HG03457 (cell line): ENCODE measurements at regions not wholly inside any gene's neighbourhood (a gene's known extent, or its start where the extent isn't known, plus 50 kb on each side); places are given as distances from the start of the nearest gene placed in this dataset.

ENCODE experiments used
- ATAC-seq: cut with Tn5 transposase; IDR thresholded peaks from one replicate; pipeline ENCODE4 v1.9.1; 2021; ENCODE audit warnings: moderate number of reproducible peaks; ENCODE audit not compliant: unreplicated experiment

DNA sequence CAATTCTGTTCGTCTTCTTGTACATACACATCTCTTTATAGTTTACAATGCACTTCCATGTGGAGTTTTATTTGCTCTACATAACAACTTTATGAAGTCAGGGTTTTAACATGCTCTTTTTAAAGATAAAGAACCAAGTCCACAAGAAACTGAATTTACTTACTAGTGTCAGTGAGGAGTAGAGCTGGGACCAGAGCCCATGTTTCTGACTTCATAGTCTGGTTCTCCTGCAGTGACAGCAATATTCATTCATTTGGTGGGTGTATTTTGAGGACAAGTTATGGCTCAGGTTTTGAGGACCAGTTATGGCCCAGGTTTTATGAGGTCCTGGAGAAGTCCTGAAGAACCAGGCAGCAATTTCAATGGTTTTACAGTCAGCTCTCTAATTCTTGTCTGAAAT, 481.9 kb upstream of the TNC start:
- ATAC-seq = no peak

DNA sequence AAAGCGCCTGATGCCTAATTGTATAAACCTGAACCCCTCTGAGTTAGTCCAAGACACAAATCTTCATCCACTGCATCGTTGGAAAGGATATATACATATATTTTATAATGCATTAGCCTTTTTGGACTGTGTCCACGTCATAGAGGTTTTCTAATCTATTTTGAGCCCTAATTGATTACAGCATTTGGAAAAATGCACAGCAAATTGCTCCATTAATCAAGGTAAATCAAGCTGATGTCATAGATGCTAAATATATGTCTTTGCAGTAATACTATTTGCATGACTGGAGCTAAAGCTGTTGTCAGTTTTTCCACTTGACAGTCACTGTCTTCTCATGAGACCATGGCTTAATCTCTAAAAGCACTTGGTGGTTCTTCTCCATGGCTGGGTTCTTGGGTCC, 483.5 kb upstream of the TNC start:
- no peak for ATAC-seq

DNA sequence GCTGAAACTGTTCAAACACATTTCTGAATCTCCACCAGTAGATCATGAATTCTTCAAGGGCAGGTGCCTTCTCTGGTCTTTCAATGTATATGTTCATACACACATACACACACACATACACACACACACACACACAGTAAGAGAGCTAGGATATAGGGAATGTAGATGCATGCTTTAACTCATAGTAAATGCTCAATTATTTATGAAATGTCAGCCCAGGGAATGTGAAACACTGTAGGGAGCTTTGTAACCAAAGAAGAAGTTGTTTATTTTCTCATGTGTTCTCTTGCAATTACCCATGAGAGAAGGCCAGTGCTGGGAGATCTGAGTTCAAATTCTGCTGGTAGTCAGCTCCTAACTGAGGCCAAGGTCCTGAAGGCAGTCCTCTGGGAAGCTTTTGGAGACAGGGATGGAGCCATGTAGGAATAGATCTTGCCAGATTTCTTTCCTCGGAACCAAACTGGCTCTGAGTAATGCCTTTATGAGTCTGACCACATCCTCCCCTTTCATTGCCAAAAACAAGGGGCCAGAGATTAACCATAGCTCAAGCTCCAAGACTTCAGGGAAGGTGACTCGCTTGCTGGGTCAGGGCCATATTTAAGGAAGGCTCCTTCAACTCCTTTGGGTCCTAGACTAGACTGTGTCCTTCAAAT, 487.0 kb upstream of the TNC start:
- no peak for ATAC-seq

DNA sequence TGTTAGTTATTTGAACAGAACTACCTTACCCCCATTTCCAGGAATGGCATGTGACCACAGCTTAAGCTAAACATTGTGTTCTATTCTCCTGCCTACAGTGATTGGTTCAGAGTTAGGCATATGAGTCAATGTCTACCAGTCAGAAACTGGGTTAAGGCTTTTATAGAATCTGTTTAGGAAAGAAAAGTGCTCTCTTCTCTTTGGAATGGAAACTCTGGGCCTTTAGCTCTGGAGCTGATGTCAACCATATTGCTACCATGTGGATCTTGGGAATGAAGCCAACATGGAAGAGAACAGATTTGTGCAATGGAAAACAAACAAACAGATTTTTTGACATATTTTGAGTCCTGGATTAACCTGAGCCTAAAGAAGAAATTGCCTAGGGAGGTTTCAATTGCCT, 488.9 kb upstream of the TNC start:
- ATAC-seq = no peak

DNA sequence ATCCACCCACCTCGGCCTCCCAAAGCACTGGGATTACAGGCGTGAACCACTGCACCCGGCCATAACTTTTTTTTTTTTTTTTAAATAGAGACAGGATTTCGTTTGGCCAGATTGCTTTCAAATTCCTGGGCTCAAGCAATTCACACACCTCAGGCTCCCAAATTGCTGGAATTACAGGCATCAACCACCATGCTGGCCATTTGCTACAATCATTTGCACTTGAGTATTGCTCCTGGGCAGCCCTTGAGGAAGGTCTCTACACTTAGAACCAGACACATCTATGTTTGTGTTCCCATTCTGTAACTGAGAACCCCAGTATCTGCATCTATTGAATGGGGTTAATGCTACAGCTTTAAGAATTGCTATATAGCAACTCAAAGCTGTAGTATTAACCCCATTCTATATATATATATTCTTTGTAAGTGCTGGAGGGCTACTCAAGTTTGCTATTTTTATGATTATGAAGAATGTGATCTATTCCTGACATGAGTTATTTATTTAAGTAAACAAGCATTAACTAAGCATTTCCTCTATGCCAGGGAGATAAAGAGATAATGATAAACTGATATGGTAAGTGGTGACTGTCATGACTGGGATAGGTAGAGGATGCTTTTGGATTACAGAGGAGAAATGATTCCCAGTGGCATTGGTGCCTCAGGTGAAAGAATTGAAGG, 496.5 kb upstream of the TNC start:
- ATAC-seq = no peak

DNA sequence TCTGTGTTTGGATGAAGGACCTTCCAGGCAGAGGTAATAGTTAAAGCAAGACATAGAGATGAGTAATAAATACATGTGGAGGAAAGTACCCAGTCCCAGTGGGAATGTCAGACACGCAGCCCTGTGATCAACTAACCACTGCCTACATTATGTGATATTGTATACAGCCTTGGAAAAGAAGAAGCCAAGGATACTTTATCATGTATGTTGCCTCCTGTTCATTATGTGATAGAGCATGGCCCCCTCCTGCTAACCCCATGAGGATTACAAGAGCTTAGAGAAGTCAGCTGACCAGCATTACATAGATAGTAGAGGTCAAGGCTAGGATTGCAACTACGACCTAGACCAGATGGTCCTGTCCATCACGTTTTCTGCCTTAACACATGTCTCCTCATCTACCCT, 497.0 kb upstream of the TNC start:
- ATAC-seq = no peak

DNA sequence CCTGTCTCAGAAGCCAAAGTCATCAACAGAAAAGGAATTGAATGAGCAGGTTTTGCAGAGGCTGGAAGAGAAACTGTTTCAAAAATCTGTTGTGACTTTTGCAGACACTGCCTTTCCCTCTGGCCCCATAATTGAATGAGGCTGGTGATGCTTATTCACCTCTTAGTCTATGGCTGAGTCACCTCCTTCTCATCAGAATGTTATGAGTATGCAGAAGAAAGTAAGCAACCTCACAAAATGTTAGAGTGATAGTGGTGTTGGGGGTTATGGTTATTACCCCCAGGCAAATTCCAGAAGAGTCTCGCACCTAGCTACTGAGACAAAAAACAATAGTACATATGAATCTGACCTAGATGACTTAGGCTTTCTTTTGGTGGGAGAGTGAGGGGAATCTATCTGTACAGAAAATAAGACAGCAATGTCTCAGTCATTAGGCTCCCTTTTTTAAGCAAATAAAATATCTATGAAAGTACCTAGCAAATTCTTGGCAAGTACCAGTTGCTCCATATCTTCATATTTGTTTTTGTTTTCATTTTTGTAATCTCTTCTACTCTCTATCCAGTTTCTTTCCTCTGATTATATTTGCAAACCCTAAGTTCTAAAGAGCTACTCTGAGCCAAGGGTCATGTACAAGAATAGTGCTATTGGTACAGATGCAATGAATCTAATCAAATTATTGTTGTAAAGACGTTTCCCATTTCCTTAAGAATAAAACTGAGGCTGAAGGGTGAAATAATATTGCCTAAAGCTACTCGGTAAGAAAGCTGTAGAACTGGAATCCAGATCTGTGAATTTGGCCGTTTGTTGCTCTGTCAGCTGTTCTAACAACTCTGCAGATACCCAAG, 498.1 kb upstream of the TNC start:
- ATAC-seq = no peak

DNA sequence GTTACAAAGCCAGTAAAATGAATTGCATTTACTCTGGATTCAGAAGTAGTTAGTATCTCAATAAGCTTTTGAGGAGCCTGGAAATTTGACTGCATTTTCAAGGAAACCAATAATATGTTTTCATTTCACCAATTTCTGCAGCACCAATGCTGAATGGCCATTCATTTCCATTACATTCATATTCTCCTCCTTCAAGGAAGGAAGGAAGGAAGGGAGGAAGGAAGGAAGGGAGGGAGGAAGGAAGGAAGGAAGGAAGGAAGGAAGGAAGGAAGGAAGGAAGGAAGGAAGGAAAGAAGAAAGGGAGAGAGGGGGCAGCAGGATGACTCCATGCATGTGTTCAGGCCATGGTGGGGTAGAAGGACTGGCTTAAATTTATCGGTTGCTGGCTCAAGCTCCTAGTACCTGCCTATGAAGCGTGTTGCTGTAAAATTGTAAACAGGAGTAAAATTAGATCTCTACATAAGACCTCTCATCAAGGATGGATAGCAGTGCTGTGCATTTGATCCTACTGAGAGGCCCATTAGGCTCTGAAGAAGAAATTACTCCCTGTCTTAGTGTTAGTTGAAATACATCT, 498.8 kb upstream of the TNC start:
- ATAC-seq = no peak

DNA sequence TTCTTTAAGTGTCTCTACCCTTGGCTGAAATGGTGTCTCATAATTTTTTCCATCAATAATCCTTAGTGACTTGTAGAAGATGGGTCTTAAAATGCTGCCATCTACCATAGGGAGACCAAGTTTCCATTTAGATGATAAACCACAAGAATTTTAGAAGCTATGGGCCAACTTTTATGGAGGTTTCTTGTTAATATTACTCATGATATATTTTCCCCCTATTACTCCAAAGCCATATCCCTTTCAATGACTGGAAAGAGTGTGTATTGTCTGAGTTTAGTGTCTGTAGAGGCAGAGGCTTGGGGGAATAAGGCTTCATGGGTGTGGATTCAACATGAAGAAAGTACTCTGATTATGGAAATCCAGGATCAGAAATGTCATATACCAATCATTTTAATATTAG, 507.3 kb upstream of the TNC start:
- no peak for ATAC-seq

DNA sequence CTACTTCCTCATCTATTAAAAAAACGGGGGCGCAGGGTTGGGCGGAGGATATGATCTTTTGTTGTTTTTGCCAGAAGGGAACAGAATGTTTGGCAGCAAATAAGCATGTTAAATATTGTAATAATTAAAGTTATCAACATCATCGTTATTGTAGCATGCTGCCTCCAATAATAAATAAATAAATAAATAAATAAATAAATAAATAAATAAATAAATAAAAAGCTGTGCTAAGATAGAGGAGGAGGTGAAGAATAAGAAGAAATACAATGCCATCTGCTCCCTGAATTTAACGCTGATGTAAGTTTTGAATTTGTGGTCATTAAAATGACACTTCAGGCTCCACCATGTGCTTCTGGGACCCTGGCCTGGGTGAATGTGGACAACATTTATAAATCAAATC, 508.0 kb upstream of the TNC start:
- ATAC-seq = no peak

DNA sequence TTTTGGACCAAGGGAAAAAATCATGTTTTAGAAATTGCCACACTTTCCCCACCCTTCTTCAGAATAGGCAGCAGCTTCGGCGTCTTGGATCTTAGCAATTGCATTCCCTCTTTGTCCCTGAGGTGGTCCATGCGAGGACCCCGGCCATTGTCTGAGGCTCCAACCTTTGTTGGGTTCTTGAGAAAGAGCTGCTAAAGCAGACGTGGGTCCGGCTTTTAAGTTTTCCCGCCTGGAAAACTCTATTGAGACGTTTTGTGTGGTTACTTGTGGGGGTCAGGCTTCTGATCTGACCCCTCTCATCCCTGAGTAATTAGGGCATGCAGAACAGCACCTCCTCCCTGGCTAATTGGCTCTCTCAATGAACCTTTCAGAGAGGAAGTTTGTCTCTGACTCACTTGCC, 509.6 kb upstream of the TNC start:
- no peak for ATAC-seq

DNA sequence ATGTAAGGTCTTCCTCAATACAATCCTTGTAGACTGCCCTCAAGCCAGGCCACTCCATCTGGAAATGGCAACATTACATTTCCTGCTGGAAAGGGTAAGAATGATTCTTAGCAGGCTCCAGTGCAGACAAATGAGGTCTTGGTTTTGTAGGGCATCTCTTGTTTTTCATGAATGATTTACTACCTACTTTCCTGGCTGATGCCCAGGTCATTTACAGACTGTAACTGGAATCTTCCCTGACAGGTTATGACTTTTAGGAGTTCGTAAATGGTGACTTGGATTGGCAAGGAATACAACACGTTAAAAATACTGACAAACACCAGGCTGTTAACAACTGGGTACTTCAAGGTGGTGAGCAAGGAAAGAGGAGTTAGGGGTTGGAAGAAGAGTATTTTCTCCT, 510.5 kb upstream of the TNC start:
- ATAC-seq = no peak

DNA sequence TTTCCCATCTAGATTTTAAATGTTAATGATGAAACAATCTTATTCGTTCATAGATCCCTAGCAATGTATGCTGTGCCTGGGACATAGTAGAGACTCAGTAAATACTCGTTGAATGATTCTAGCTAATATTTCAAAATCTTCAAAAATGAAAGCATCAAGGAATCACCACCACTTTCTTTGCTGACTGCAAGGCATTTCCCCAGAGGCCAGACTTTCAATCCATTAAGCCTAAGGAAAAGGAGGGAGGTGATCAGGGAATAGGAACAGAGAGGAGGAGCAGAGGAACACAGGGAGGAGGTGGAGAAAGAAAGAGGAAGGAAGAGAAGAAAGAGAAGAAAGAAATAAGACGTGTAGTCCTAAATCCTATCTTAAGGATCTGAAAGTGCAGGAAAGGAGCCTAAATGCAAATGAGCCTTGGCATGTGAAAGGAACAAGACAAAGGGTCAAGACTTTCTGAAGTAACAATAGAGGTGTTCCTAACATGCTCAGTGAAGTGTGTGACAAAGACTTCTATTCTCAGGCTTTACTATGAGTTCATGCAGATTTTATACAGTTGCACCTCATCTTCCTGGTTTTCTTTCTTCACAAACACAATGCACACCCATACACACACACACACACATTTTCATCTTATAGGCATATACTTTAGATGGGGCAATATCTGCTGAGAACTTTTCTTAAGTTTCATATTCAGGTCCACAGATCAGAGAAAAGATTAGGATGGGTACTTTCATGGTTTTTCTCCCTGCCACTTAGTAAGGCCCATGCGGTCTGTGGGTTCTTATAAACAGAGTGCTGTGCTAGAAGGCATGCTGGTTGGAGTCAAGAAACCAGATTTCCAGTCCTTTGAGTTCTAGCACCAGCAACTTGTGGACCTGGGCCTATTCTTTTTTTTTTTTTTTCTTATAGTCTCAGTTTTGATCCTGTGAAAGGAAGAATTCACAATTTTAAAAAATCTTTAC, 512.2 kb upstream of the TNC start:
- ATAC-seq = no peak

DNA sequence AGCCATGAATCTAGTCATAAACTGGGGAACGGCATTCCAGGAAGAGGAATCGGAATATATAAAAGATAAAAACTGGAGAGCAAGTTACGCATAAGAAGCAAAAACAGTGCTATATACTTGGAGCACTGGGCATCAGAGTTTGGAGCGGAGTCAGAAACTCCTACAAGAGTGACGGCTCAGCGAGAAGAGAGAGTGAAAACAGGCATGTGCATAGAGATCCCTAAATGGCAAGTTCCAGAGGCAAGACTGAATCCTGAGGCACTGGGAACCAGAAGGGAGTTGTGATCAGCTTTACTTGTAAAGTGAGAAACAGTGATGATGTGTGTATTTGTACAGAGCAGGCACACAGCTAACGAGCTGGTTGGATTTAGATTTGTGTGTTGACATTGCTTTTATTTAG, 514.4 kb upstream of the TNC start:
- no peak for ATAC-seq

DNA sequence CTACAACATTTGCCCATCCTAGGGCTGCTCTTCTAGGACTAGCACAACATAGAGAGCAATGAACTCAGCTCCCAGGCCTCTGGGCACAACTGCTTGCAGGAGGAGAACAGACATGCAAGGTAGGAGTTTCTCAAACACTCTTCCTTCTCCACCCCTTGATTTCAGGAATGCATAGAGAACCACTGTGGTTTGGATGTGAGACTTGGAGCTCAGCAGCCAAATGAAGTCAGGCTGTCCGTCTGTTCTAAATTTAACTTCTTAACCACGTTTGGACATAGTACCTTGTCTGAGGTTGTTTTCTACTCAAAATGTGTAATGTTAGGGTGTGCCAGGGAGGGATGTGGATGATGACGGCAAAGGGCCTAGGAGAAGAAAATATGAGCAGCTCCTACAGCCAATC, 515.1 kb upstream of the TNC start:
- no peak for ATAC-seq

DNA sequence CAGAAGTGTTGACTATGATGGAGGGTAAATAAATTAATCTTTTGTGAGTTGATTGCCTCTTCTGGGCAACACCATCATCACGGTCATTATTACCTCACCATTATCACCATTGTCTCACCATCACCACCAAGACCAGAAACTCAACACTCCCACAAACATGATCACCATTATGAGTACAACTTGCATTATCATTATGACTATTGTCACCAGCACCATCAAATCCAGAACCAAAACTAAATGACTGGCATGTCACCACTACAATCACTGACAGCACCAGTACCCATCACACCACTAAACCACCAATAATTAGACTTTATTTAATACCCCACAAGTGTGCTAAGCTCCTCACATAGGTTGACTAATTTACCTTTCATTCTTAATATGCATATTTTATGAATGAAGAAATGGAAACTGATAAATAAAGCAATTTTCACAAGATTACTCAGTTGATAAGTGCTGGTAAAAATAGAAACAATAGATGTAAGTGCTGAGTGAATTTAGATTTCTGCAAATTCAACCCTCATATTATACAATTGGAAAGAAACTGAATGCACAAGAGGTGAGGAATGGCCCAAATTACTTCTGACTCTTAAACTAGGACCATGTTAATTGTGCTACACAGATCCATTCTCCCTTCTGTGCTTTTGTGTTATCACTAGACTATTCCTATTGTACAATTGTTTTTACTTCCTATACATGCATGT, 517.8 kb upstream of the PAPPA start:
- no peak for ATAC-seq

DNA sequence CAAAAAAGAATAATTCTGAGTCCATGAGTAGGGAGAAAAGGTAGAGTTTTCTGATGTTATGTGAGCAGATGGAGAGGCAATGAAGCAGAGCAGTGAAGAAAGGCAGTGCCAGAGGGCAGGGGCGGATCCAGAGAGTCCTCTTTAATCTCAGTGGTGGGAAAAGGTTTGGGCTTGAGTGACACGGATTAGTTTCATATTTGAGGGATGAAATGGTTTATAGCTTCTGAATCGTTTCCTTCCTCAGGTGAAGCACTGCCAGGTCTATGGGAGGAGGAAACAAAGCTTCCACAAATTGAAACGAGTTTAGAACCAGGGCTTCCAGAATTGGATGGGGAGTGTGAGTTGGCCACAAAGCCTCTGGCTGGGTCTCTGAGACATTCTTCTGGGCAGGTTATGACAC, 517.0 kb upstream of the PAPPA start:
- no peak for ATAC-seq

DNA sequence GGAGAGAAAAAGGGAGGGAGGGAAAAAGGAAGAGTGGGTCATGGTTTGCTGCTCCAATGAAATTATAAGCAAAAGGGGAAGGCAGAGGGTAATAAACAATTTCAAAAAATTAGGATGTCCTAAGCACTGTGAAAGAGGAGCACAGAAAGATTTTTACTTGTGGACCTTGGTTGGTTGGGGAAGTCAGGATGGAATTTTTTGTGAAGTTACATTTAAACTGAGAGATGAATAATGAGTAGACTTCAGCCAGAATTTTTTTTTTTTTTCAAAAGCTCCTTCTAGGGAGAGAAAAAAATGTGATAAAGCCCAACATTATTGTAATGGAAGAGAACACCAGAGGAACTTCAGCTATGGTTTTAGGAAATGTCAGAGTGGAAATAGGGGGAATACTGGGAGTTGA, 515.9 kb upstream of the PAPPA start:
- no peak for ATAC-seq

DNA sequence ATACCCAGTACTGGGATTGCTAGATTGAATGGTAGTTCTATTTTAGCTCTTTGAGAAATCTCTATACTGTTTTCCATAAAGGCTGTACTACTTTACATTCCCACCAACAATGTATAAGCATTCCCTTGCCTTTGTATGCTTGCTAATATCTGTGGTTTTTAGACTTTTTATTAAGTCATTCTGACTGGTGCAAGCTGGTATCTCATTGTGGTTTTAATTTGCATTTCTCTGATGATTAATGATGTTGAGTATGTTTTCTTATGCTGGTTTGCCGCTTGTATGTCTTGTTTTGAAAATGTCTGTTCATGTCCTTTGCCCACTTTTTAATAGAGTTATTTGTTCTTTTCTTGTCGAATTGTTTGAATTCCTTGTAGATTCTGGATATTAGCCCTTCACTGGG, 512.7 kb upstream of the PAPPA start:
- no peak for ATAC-seq

DNA sequence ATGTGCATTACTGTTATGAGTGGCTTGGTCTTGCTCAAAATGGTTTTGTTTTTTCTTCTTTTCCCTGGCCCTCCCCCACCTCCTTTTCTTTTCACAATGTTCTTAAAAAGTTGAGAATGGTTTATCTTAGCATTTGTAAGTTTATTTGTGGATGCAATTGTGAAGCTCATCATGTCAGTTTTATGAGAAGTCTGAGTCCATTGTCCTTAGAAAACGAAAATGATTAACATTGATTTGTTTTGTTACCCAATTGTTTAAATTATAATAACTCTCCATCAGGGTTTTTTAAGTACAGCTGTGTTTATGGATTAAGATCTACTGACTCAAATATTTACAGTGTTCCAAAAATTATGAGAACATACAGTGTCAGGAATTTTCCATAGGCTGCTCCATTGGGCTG, 511.3 kb upstream of the PAPPA start:
- ATAC-seq = no peak
